SH-SY5Y (cell line): ENCODE measurements at regions not wholly inside any gene's neighbourhood (a gene's known extent, or its start where the extent isn't known, plus 50 kb on each side); places are given as distances from the start of the nearest gene placed in this dataset.

ENCODE experiments used
- GATA2 ChIP-seq: IDR thresholded peaks from 2 replicates; pipeline ENCODE4 v1.6.1; 2011; ENCODE audit warnings: mild to moderate bottlenecking, low read depth, low read length
- GATA3 ChIP-seq: IDR thresholded peaks from 2 replicates; pipeline ENCODE4 v1.6.1; 2011; ENCODE audit warnings: low read depth, mild to moderate bottlenecking, low read length, moderate library complexity

DNA sequence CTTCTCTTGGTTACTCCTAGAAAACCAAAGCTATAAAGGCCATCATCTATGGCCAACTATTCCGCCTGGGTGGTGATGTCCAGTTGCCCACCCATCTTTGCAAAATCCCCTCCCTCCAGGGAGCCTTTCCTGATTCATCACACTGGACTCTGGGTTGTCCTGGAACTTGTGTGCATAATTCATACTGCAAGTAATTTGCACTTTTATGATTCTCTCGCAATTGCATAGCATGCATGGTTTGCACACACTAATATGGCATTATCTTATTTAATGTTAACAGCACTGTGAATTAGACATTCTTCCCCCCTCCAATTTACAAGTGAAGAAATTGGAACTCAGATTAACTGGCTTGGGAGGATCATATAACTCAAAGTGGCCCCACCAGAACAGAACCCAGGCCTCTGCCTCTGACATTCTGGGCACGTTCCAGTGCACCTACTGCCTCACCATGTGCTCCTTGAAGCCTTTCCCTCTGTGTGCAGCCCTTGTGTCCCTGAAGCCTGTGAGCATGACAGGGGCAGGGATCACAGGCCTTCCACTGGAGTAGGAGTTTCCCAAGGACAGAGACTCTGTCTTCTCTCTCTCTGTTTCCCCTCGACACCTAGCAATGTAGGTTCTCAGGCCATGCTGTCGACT is 98.9 kb upstream of the IPO9 start:
- no peak for TF ChIP-seq GATA3

DNA sequence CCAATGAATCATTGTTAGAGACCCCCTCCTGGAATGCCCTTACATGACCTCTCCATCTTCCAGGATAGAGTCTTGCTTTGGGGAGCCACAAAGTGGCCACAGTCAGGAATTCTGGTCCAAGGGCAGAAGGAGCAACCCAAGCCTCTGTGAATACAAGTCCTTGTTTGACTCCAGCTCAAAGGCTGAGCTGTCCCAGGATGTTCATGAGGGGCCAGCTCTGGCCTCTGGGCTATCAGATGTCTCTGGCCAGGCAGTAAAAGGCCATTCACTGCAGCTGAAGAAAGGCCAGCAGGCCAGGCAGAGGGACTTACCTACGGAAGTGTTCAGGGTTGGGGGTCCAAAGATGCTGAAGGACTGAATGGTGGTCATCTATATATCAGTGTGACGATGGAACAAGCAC is 98.3 kb upstream of the IPO9 start:
- TF ChIP-seq GATA3: no peak
- no peak for TF ChIP-seq GATA2

DNA sequence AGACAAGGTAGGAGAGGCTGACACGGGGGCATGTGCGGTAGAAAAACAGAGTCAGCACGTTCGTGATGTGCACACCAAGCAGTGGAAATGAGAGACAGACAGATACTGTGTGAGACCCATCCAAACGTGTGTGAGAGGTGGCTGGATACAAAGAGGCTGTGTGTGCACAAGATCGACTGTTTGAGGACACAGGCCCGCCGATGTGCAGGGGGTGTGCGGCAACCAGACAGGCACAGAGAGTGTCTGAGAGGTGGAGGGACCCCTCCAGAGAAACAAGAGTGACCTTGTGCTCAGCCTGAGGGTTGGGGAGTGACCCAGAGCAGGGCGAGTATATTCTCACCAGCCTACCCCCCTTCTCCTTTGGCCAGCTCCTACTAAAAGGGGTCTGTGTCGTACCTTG is 97.8 kb upstream of the IPO9 start:
- TF ChIP-seq GATA3 (no peak), GATA2 (no peak)

DNA sequence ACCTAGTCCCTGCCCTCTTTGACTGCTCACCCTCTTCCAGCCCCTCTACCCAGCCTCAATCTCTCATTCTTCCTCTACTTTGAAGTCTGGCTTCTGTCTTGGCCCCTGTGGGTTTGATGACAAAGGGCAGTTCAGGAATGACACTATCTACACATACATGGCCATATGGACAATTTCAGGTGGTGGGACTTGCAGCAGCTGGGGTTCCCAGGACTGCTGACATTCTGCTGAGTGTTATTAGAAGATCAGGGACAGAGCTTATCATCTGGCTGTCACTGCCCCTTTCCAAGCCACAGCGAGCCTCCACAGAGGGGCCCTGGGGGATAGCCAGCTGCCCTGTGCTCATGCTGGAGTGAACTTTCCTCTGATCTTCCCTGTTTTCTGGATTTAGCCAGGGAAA is 97.4 kb upstream of the IPO9 start:
- TF ChIP-seq GATA3: no peak
- TF ChIP-seq GATA2: peak; percentile 96

DNA sequence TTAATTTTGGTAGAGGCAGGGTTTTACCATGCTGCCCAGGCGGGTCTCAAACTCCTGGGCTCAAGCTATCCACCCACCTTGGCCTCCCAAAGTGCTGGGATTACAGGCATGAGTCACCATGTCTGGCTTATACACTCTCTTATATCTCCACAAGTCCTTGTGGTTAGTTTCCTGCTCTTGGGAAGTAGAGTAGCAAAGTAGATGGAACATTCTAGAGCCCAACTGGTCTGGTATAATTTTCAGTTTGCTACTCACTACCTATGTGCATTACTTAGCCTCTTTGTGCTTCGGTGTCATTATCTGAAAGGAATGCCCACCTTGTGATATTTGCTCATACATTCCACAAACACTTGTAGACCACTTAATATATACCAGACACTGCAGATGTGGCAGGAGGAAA is 96.6 kb upstream of the IPO9 start:
- TF ChIP-seq GATA3 (no peak), GATA2 (no peak)

DNA sequence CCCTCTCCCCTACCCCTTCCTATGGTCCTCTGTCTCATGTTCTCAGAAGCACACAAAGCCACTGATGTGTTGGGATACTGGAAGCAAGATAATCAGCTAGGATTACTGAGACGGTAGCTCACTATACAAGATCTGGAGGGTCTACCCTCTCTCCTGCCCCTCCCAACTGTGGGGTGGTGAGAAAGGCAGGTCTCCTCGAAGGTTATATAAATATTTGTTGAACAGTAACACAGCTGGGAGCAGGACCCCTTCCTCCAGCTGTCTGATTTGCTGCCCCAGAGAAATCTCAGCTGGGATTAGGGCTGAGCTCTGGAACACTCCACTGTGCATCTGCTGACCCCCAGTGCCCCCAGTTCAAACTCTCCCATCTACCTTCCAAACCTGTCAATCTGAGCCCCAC is 94.2 kb upstream of the IPO9 start:
- TF ChIP-seq GATA2 (no peak), GATA3 (no peak)

DNA sequence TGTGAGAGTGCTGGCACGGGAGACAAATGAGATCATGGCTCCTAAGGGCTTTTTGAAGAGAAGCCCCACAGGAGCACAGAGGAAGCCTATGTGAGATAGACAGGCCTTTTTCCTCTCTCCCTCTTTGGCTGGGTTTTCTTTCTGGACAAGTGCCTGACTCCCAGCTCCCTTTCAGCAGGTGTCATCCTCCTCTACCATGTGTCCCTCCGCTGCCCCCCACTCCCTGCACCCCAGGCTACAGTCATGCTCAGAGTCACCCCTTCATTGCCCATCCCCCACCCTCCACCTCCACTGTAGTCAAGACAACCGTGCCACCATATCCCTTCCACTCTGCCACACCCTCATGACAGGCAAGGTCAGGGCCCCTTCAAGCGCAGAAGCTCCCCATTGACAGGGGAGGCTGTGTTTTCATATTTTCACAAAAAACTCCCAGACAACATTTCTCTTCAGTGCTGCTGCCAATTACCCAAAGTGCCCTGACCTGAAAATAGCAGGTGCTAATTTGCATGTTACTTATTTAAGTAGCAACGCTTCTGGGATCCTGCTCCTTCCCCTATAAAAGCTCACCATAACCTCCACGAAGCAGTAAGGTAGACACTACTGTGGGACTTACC is 92.1 kb upstream of the IPO9 start:
- no peak for TF ChIP-seq GATA3
- no peak for TF ChIP-seq GATA2

DNA sequence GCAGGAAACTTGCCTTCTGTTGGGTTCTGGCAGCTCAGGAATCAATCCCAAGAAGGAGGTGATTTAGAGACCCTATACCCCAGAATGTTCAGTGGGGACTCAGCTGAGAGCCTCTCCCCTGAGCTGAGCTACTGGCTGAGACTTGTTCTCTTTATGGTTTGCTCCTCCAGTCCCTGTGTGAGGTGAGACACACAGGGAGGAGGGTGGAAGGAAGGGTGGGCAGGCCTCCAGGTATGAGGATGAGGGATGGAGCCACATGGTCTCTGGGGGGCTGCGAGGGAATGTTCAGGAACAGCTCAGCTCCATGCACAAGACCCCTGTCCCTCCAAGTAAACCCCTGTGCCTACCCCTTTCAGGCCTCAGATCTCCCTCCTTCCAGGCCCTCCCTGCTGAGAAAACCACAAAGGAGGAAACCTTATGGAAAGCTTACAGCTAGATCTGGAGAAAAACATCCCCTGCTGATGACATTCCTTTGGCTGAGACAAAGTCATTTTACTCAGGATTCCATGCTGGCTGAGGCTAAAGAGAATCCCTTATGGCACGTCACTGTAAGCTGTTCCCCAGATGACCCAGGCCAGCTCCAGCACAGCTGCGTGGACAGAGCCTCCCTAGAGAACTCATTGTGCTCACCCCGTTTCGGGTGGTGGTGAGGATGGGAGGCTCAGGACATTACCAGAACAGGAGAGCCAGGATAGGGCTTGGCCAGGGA is 91.5 kb upstream of the IPO9 start:
- no peak for TF ChIP-seq GATA3
- no peak for TF ChIP-seq GATA2

DNA sequence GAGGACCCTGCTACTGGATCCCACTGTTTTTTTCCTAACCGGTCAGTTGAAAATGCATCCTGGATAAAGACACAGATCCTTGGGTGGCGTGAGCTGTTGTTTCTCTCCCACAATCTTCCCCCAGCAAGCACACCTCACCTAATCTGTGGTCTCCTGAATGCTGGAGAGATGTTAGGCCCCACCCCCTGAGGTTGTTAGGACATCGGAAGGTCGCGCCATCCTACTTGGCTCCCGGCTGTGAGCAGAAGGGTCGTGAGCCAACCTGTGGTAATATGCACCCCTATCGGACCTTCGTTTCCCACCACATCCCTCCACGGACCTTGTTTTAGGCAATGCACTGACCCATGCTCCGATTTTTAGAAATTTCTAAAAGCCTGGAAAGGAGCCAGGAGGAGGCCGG is 89.9 kb upstream of the IPO9 start:
- TF ChIP-seq GATA3 (no peak), GATA2 (no peak)

DNA sequence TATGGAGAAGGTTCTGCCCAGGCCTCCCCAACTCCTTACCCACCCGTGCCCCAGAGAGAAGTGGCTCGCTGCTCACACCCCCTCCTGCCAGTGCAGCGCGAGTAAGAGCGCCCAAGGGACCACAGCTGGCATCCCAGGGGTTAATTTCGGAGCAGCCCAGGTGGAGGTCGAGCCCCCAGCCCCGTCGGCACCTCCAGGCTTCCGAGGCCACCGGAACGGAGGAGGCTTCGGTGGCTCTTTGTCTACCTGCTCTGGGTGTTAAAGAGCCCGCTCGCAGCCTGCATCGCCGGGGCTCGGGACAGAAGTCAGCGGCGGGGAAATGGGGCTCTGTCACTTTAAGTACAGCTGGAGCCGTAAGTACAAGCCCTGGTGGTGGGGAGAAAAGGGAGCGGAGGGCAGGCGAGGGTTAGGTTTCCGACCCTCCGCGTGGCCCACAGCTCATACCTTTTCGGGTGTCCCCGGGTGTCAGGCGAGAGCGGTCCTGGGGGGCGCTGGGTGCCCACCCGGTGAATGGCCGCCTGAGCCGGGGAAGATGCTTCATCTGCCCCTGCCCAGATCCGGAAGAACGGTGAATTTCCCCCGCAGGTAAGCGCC is 89.4 kb upstream of the IPO9 start:
- no peak for TF ChIP-seq GATA2
- no peak for TF ChIP-seq GATA3

DNA sequence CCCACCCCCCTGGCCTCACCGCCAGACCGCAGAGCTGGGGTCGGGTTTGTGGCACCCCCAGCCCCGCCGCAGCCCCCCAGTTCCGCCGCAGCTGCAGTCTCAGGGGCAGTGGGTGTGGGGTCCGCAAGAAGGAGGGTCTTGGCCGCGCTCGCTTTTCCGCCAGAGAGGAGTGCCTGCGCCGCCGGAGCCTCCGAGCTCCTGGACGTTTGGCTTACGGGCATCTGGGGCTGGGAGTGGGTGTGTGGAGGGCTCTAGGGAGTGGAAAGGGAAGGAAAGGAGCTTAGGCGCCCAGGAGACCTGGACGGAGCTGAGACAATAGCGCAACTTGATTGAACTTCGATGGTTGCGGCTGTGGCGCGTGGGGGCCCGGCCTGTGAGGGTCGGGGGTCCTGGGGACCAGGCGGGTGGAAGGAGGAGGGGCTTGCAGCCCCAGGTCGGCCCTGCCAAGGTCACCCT is 88.8 kb upstream of the IPO9 start:
- TF ChIP-seq GATA2 (no peak), GATA3 (no peak)

DNA sequence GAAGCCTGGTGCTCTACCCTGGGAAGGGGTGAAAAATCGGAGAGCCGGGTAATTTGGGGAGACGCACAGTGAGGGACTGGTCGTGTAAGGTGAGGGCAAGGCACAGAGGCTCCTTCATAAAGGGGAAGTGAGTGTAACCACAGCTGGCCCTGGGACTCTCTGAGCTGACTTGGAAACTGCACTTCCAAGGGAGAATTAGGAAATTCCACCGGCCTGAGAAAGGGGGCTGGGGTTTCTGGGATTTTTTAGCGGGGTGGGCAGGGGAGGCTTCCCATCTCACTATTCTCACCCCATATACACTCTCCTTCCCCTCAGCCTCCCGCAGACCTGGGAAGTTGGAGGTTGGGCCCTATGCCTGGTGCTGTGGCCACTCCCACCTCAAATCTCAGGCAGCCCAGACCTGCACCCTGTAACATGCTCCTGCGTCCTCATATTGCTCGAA is 88.3 kb upstream of the IPO9 start:
- no peak for TF ChIP-seq GATA2

DNA sequence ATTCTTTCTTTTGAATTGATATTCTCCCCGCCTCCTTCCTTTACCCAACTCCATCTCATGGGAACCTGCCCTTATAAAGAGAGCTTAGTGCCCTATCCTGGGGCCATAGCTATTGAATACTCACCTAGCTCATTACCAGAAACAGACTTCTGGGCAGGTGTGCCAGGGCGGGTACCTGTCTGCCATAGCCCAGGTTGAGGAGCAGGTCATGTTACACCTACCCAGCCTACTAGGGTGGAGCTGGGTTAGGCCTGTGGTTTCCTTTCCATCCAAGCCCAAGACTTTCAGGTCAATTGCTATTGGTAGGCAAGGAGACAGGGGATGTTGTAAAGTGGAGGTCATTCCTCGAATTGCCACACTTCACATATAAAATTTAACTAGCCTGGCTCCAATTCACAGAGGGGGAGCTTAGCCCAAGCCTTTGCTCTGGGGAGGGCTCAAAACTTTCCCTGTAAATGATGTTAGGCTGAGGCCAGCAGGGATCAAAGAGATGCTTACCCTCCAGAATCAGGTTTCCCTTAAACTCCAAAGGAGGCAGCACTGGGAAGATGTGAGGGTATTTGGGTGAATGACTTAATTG is 87.1 kb upstream of the IPO9 start:
- TF ChIP-seq GATA3: no peak
- TF ChIP-seq GATA2: no peak

DNA sequence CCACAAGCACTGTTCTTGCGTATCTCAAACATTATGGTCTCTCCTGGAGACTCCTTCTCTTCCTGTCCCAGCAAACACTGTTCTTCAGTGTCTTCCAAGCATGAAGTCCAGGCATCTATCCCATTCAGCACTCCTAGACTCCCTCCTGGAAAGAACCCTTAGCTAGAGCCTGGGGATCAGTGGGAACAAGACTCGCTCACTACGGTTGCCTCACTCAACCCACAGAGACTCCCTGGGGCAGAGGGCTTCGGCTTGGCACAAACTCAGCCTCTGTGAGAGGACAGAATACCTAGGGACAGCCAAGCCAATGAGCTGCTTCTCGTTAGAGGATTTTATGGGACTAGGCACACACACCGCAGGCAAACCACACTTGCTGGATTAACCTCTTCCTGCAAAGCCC is 86.5 kb upstream of the IPO9 start:
- no peak for TF ChIP-seq GATA2
- TF ChIP-seq GATA3: no peak
